GM13977 (cell line): ENCODE measurements at regions not wholly inside any gene's neighbourhood (a gene's known extent, or its start where the extent isn't known, plus 50 kb on each side); places are given as distances from the start of the nearest gene placed in this dataset.

ENCODE experiments used
- DNase-seq: peaks from one replicate; pipeline ENCODE4 v3.0.0; 2012; ENCODE audit warnings: low spot score
- CTCF ChIP-seq: IDR thresholded peaks from 2 replicates; pipeline ENCODE4 v1.5.1; 2012; ENCODE audit warnings: mild to moderate bottlenecking, control low read depth; ENCODE audit not compliant: insufficient read depth; ENCODE audit errors: extremely low read depth, missing control alignments
- in situ Hi-C: fragments of 300-500 bp; cut with MboI; formaldehyde crosslinking; loops from one replicate; pipeline ENCODE4 v1.12.0; 2022; ENCODE audit warnings: low sequenced_read_pairs, low pct_unique_long_range_greater_than_20kb, mixed read lengths, inconsistent platforms; ENCODE audit not compliant: unreplicated experiment

- in situ Hi-C loops = no loop called here
- no peak for TF ChIP-seq CTCF
- DNase-seq = no peak
Observed at GRCh38 chr5:159550951-159551350, 220.7 kb upstream of the IL12B start.

GRCh38 chr5:159552751-159553150 is 222.5 kb upstream of the IL12B start:
- DNase-seq = no peak
- in situ Hi-C loops = no loop called here
- TF ChIP-seq CTCF = no peak

- DNase-seq = no peak
- in situ Hi-C loops = no loop called here
- TF ChIP-seq CTCF = no peak
Observed at GRCh38 chr5:159553792-159554191, 223.5 kb upstream of the IL12B start.

- in situ Hi-C loops = no loop called here
- no peak for TF ChIP-seq CTCF
- no peak for DNase-seq
Observed at GRCh38 chr5:159555084-159555483, 224.8 kb upstream of the IL12B start.

- DNase-seq = no peak
- in situ Hi-C loops = no loop called here
- no peak for TF ChIP-seq CTCF
Observed at GRCh38 chr5:159559337-159559736, 229.1 kb upstream of the IL12B start.

- no peak for DNase-seq
- in situ Hi-C loops = no loop called here
- no peak for TF ChIP-seq CTCF
Observed at GRCh38 chr5:159560088-159560487, 229.8 kb upstream of the IL12B start.

GRCh38 chr5:159564031-159564430 is 233.7 kb upstream of the IL12B start:
- DNase-seq = no peak
- in situ Hi-C loops = no loop called here
- TF ChIP-seq CTCF = no peak
